ENCODE measurements at regions not wholly inside any gene's neighbourhood (a gene's known extent, or its start where the extent isn't known, plus 50 kb on each side); places are given as distances from the start of the nearest gene placed in this dataset.

GRCh38 chr1:58133562-58133961 lies 413.0 kb downstream of the OMA1 start:
- no peak for DNase-seq

GRCh38 chr1:58123051-58123450 lies 423.5 kb downstream of the OMA1 start:
- DNase-seq, result no peak

- no peak for DNase-seq
Measured at GRCh38 chr1:58119971-58120370, 426.6 kb downstream of the OMA1 start.

GRCh38 chr1:58116284-58116683 lies 430.2 kb downstream of the OMA1 start:
- DNase-seq, result no peak

GRCh38 chr1:58109646-58110200 lies 436.8 kb downstream of the OMA1 start:
- no peak for DNase-seq

- no peak for DNase-seq
Measured at GRCh38 chr1:58108783-58109182, 437.7 kb downstream of the OMA1 start.

GRCh38 chr1:58107943-58108342 lies 438.6 kb downstream of the OMA1 start:
- DNase-seq, result no peak

GRCh38 chr1:58104960-58105359 lies 441.6 kb downstream of the OMA1 start:
- DNase-seq, result no peak

GRCh38 chr1:58096714-58097113 lies 449.8 kb downstream of the OMA1 start:
- DNase-seq, result no peak

- DNase-seq, result no peak
Measured at GRCh38 chr1:58095183-58095582, 451.3 kb downstream of the OMA1 start.

GRCh38 chr1:58094221-58094620 lies 452.3 kb downstream of the OMA1 start:
- no peak for DNase-seq

- DNase-seq, result no peak
Measured at GRCh38 chr1:58090640-58091039, 455.9 kb downstream of the OMA1 start.

GRCh38 chr1:58089898-58090534 lies 456.5 kb downstream of the OMA1 start:
- no peak for DNase-seq

GRCh38 chr1:58084266-58084665 lies 462.3 kb downstream of the OMA1 start:
- DNase-seq, result no peak

GRCh38 chr1:58082596-58082995 lies 463.9 kb downstream of the OMA1 start:
- DNase-seq, result no peak

- no peak for DNase-seq
Measured at GRCh38 chr1:58076258-58076657, 470.3 kb downstream of the OMA1 start.

GRCh38 chr1:58075188-58075578 lies 471.3 kb downstream of the OMA1 start:
- DNase-seq, result no peak

- DNase-seq, result no peak
Measured at GRCh38 chr1:58072450-58072849, 474.1 kb downstream of the OMA1 start.

- no peak for DNase-seq
Measured at GRCh38 chr1:58067082-58067481, 479.4 kb downstream of the OMA1 start.

GRCh38 chr1:58065520-58065919 lies 481.0 kb downstream of the OMA1 start:
- no peak for DNase-seq

- DNase-seq, result no peak
Measured at GRCh38 chr1:58064166-58064565, 482.4 kb downstream of the OMA1 start.

GRCh38 chr1:58063095-58063494 lies 483.4 kb downstream of the OMA1 start:
- no peak for DNase-seq

GRCh38 chr1:58062635-58063034 lies 483.9 kb downstream of the OMA1 start:
- DNase-seq, result no peak

GRCh38 chr1:58060559-58061170 lies 485.9 kb downstream of the OMA1 start:
- DNase-seq, result no peak

- DNase-seq, result no peak
Measured at GRCh38 chr1:58059789-58060188, 486.7 kb downstream of the OMA1 start.
